Adipocyte (in vitro differentiated cells): ENCODE measurements at regions not wholly inside any gene's neighbourhood (a gene's known extent, or its start where the extent isn't known, plus 50 kb on each side); places are given as distances from the start of the nearest gene placed in this dataset.

Experiments
- DNase-seq: peaks from one replicate; pipeline ENCODE4 v3.0.0-alpha.2; 2015; ENCODE audit warnings: low read depth
- H3K27me3 ChIP-seq: replicated peaks from 2 replicates; pipeline ENCODE4 v1.7.0; 2013; ENCODE audit warnings: mild to moderate bottlenecking, low read length, moderate library complexity; ENCODE audit not compliant: control insufficient read depth, insufficient read depth
- H3K36me3 ChIP-seq: 2 replicates; pipeline ENCODE4 v1.7.0; 2013; ENCODE audit warnings: low read length, mild to moderate bottlenecking, moderate library complexity; ENCODE audit not compliant: control insufficient read depth, insufficient read depth, severe bottlenecking
- H3K4me1 ChIP-seq: 2 replicates; pipeline ENCODE4 v1.7.0; 2013; ENCODE audit warnings: mild to moderate bottlenecking, low read length, moderate library complexity; ENCODE audit not compliant: control insufficient read depth, insufficient read depth
- H3K4me3 ChIP-seq: 2 replicates; pipeline ENCODE4 v1.7.0; 2013; ENCODE audit warnings: mild to moderate bottlenecking, low read length, moderate library complexity
- H3K9ac ChIP-seq: 2 replicates; pipeline ENCODE4 v1.7.0; 2013; ENCODE audit warnings: mild to moderate bottlenecking, low read length, moderate library complexity
- H3K9me3 ChIP-seq: 2 replicates; pipeline ENCODE4 v1.7.0; 2013; ENCODE audit warnings: mild to moderate bottlenecking, low read length, moderate library complexity; ENCODE audit not compliant: control insufficient read depth

- no peaks in the 10 kb centered on the region for H3K36me3 ChIP-seq
- no peak overlapping the region for H3K4me3 ChIP-seq
- peaks cover 8% of the 10 kb centered on the region for H3K4me1 ChIP-seq
- DNase-seq: no peak
- peaks cover 15% of the 10 kb centered on the region for H3K9me3 ChIP-seq
- no peaks in the 10 kb centered on the region for H3K27me3 ChIP-seq
- H3K9ac ChIP-seq: no peak overlapping the region
Measured at GRCh38 chr13:85640727-85641126, 158.5 kb downstream of the SLITRK6 start.

GRCh38 chr13:85638815-85639393 lies 160.3 kb downstream of the SLITRK6 start:
- H3K27me3 ChIP-seq: no peaks in the 10 kb centered on the region
- no peaks in the 10 kb centered on the region for H3K36me3 ChIP-seq
- no peak for DNase-seq
- H3K4me3 ChIP-seq: no peak overlapping the region
- H3K9ac ChIP-seq: no peak overlapping the region
- peaks cover 15% of the 10 kb centered on the region for H3K9me3 ChIP-seq
- peaks cover 8% of the 10 kb centered on the region for H3K4me1 ChIP-seq

GRCh38 chr13:85638265-85638664 lies 161.0 kb downstream of the SLITRK6 start:
- peaks cover 8% of the 10 kb centered on the region for H3K4me1 ChIP-seq
- no peak overlapping the region for H3K9ac ChIP-seq
- H3K27me3 ChIP-seq: no peaks in the 10 kb centered on the region
- H3K4me3 ChIP-seq: no peak overlapping the region
- no peaks in the 10 kb centered on the region for H3K36me3 ChIP-seq
- H3K9me3 ChIP-seq: peaks cover 15% of the 10 kb centered on the region
- DNase-seq: no peak

- Histone ChIP-seq H3K9ac (no peak overlapping the region), H3K9me3 (no peaks in the 10 kb centered on the region), H3K4me1 (no peaks in the 10 kb centered on the region), H3K4me3 (no peak overlapping the region), H3K27me3 (no peaks in the 10 kb centered on the region), H3K36me3 (no peaks in the 10 kb centered on the region)
- DNase-seq: no peak
Measured at GRCh38 chr13:85632526-85633195, 166.6 kb downstream of the SLITRK6 start.

GRCh38 chr13:85631801-85632200 lies 167.4 kb downstream of the SLITRK6 start:
- H3K9ac ChIP-seq: no peak overlapping the region
- no peaks in the 10 kb centered on the region for H3K36me3 ChIP-seq
- no peak for DNase-seq
- H3K9me3 ChIP-seq: no peaks in the 10 kb centered on the region
- H3K4me3 ChIP-seq: no peak overlapping the region
- H3K4me1 ChIP-seq: no peaks in the 10 kb centered on the region
- no peaks in the 10 kb centered on the region for H3K27me3 ChIP-seq

GRCh38 chr13:85626603-85627002 lies 172.6 kb downstream of the SLITRK6 start:
- Histone ChIP-seq H3K27me3 (no peaks in the 10 kb centered on the region), H3K9ac (no peak overlapping the region), H3K4me3 (no peak overlapping the region), H3K36me3 (no peaks in the 10 kb centered on the region), H3K4me1 (no peaks in the 10 kb centered on the region), H3K9me3 (no peaks in the 10 kb centered on the region)
- no peak for DNase-seq

GRCh38 chr13:85619321-85619720 lies 179.9 kb downstream of the SLITRK6 start:
- no peaks in the 10 kb centered on the region for H3K36me3 ChIP-seq
- no peaks in the 10 kb centered on the region for H3K4me1 ChIP-seq
- H3K9me3 ChIP-seq: no peaks in the 10 kb centered on the region
- no peak for DNase-seq
- H3K4me3 ChIP-seq: no peak overlapping the region
- no peak overlapping the region for H3K9ac ChIP-seq
- no peaks in the 10 kb centered on the region for H3K27me3 ChIP-seq

- H3K27me3 ChIP-seq: no peaks in the 10 kb centered on the region
- no peak overlapping the region for H3K4me3 ChIP-seq
- H3K9ac ChIP-seq: no peak overlapping the region
- H3K4me1 ChIP-seq: no peaks in the 10 kb centered on the region
- no peaks in the 10 kb centered on the region for H3K9me3 ChIP-seq
- DNase-seq: no peak
- H3K36me3 ChIP-seq: no peaks in the 10 kb centered on the region
Measured at GRCh38 chr13:85618521-85618920, 180.7 kb downstream of the SLITRK6 start.

- H3K36me3 ChIP-seq: no peaks in the 10 kb centered on the region
- H3K4me1 ChIP-seq: no peaks in the 10 kb centered on the region
- no peak overlapping the region for H3K9ac ChIP-seq
- no peaks in the 10 kb centered on the region for H3K9me3 ChIP-seq
- DNase-seq: no peak
- no peaks in the 10 kb centered on the region for H3K27me3 ChIP-seq
- H3K4me3 ChIP-seq: no peak overlapping the region
Measured at GRCh38 chr13:85616275-85616674, 182.9 kb downstream of the SLITRK6 start.

GRCh38 chr13:85615031-85615430 lies 184.2 kb downstream of the SLITRK6 start:
- Histone ChIP-seq H3K4me1 (no peaks in the 10 kb centered on the region), H3K9me3 (no peaks in the 10 kb centered on the region), H3K9ac (no peak overlapping the region), H3K36me3 (no peaks in the 10 kb centered on the region), H3K4me3 (no peak overlapping the region), H3K27me3 (no peaks in the 10 kb centered on the region)
- no peak for DNase-seq

- H3K9me3 ChIP-seq: no peaks in the 10 kb centered on the region
- no peaks in the 10 kb centered on the region for H3K4me1 ChIP-seq
- no peak overlapping the region for H3K4me3 ChIP-seq
- no peaks in the 10 kb centered on the region for H3K36me3 ChIP-seq
- H3K9ac ChIP-seq: no peak overlapping the region
- no peaks in the 10 kb centered on the region for H3K27me3 ChIP-seq
- peak; percentile 3 for DNase-seq
Measured at GRCh38 chr13:85610024-85610423, 189.2 kb downstream of the SLITRK6 start.
